ENCODE measurements at regions not wholly inside any gene's neighbourhood (a gene's known extent, or its start where the extent isn't known, plus 50 kb on each side); places are given as distances from the start of the nearest gene placed in this dataset.

DNA sequence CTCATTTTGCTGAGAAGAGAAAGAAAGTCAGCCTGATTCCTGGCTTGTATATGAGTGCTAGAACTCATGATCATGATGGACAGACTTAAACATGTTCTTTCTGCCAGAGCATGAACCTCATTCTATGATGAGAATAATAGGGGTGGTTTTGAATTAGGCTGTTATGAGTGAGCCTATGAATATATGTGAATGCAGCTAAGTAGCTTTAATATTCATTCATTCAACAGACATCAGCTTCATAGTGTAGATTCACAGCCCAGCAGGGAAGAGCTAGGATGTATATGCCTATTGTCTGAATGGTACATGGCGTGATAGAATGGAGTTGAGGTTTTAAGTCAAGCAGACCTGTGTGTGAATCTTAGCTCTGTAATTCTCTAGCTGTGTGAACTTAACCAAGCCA lies 573.2 kb downstream of the DHX35 start:
- TF ChIP-seq CTCF (IDR thresholded peaks at IDR 0.05; ENCODE audit: low read depth, low read length): no peak
- TF ChIP-seq EZH2phosphoT487 (IDR thresholded peaks at IDR 0.05; ENCODE audit: low read depth): no peak
